GM12872 (cell line): ENCODE measurements at regions not wholly inside any gene's neighbourhood (a gene's known extent, or its start where the extent isn't known, plus 50 kb on each side); places are given as distances from the start of the nearest gene placed in this dataset.

Experiments used
- TF ChIP-seq, protein P1 (sequence below): IDR thresholded peaks from 3 replicates; pipeline ENCODE4 v1.5.1; 2011; ENCODE audit warnings: low read depth, mild to moderate bottlenecking, low read length, moderate library complexity; ENCODE audit not compliant: insufficient read depth

DNA sequence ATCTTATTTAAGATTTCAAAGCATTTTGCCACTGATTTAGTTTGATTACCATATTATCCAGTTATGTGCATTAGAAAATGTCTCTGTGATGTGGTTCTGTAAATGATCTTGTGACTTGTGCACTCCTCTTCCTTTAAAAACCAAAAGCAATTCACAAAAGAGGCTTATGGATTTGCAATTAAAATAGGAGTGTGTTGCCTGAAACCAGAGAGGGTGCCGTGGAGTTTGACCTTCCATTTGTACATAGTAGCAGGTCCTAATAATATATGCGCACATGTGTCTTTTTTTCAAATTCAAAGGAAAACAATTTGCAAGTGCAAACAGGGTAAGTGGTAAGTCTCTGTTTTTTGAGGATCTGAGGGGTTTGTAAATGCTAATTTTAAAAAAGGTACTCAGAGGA, 470.9 kb downstream of the VRK1 start:
- TF ChIP-seq, protein P1, sequence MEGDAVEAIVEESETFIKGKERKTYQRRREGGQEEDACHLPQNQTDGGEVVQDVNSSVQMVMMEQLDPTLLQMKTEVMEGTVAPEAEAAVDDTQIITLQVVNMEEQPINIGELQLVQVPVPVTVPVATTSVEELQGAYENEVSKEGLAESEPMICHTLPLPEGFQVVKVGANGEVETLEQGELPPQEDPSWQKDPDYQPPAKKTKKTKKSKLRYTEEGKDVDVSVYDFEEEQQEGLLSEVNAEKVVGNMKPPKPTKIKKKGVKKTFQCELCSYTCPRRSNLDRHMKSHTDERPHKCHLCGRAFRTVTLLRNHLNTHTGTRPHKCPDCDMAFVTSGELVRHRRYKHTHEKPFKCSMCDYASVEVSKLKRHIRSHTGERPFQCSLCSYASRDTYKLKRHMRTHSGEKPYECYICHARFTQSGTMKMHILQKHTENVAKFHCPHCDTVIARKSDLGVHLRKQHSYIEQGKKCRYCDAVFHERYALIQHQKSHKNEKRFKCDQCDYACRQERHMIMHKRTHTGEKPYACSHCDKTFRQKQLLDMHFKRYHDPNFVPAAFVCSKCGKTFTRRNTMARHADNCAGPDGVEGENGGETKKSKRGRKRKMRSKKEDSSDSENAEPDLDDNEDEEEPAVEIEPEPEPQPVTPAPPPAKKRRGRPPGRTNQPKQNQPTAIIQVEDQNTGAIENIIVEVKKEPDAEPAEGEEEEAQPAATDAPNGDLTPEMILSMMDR, result no peak

DNA sequence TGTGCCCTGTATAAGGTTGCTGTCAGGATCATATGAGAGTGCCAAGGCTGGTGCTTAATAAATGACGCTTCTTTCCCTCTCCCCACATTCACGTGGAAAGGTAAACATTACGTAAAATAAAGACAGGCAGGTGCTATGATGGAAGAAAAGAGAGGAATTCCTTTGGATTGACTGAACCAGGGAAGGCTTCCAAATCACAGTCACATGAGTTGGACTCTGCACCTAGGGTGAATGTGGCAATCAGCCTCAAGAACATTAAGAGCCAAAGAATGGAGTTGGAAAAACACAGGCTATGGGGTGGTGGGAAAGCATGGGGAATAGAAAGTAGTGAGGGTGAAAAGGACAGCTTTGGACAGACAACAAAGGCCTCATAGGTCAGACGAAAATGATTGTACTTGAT, 473.1 kb downstream of the VRK1 start:
- TF ChIP-seq, protein P1, result no peak

DNA sequence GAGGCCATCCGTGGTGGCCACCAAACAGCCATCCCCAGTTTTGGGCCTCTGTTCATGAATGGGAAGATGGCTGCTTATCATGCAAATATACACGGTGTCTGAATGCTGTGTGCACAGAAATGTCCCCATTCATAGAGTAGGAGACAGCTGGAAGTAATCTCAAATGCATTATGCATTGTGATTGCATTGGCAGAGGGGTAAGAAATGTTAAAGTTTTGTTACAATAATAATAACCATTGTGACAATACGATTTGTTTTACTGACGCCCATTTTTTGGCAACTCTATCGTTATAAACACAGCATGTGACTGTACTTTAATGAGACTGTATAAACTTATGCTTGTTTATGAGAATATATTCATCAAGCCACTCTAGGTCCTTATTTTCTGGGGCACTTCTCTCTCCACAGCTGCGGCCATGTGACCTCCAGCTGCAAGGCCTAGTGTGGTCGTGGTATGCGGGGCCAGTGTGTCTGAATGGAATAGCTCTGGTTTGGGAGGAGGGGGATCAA, 474.3 kb downstream of the VRK1 start:
- TF ChIP-seq, protein P1, result no peak

DNA sequence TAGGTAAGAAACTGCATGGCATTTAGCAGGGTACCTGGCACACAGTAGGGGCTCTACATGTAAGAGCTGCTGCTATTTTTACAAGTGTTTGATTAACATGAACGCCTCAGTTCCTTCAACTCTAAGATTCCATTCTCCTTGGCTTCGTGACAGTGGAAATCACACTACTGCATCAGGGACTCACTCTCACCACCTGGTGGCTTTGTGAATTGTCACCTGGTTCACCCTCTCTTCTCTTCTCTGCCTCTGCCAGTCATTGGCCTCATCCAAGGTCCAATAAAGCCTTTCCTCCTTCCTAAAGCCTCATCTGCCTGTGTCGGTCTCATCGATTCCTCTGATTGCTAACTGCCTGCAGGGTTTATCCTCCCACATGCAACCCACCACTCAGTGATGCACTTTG, 476.4 kb downstream of the VRK1 start:
- TF ChIP-seq, protein P1, result no peak

DNA sequence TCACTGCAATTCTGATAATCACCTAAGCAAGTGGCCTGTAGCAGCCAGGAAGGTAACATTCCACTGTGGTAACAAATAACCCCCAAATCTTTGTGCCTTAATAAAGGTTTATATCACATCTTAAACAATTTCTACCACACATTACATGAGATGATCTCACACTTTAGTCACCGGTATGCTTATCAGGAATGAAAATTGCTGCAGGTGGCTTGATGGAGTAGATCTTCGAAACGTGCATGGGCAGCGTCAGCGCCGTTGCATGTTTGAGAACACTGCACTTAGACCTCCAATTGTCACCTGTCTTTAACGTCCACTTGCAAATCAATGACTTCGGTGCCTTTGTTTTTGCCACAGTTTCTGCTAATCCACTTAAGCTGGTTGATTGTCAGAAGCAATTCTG, 477.4 kb downstream of the VRK1 start:
- TF ChIP-seq, protein P1, result no peak

DNA sequence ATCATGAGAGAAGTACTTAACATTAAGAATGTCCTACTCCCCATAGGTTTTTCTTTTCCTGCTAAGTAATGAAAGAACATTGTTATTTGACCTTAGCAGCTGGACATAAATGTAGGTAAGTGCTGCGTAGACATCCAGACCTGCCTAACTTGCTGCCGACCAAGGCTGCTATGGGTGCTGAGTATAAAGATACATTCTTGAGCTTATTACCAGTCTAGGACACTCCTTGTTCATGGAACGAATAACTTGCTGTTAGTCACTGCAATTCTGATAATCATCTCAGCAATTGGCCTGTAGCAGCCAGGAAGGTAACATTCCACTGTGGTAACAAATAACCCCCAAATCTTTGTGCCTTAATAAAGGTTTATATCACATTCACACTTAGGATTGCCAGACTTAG, 478.1 kb downstream of the VRK1 start:
- TF ChIP-seq, protein P1, result no peak

DNA sequence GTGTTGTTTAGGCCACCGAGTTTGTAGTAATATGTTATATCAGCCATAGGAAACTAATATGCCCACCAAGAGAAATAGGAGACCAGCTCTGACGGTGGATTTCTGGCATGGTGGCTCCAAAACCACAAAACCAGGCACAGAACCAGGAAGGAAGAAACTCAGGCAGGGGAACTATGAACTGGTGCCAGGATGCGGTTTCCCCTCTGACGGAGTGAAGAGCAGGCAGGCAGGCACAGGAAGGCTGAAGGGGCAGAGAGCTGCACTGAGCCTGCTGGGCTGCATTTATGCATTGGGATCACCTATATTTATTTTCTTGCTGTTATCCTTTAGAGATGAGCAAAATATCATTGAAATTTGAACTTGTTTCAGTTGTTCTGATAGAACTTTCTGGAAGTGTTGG, 479.4 kb downstream of the VRK1 start:
- TF ChIP-seq, protein P1, result no peak

DNA sequence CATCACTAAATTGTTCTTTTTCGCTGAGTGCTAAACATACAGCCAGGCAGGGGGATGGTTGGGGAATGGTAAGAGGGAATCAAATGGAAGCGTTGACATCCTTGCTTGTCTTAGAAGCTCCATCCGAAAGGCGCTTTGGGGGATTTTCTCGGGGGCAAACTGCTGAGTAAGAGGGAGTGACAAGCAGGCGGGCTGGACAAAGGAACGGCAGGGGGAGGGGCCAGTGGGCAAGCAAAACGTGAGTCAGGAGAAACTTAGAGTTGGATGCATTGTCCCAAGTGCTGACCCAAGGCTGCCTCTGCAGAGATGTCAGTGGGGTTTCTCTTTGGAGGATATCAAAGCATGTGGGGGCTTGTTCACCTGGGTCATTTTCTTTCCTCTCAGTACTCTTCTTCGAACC, 480.5 kb downstream of the VRK1 start:
- TF ChIP-seq, protein P1, result no peak
